ENCODE measurements at regions not wholly inside any gene's neighbourhood (a gene's known extent, or its start where the extent isn't known, plus 50 kb on each side); places are given as distances from the start of the nearest gene placed in this dataset.

DNA sequence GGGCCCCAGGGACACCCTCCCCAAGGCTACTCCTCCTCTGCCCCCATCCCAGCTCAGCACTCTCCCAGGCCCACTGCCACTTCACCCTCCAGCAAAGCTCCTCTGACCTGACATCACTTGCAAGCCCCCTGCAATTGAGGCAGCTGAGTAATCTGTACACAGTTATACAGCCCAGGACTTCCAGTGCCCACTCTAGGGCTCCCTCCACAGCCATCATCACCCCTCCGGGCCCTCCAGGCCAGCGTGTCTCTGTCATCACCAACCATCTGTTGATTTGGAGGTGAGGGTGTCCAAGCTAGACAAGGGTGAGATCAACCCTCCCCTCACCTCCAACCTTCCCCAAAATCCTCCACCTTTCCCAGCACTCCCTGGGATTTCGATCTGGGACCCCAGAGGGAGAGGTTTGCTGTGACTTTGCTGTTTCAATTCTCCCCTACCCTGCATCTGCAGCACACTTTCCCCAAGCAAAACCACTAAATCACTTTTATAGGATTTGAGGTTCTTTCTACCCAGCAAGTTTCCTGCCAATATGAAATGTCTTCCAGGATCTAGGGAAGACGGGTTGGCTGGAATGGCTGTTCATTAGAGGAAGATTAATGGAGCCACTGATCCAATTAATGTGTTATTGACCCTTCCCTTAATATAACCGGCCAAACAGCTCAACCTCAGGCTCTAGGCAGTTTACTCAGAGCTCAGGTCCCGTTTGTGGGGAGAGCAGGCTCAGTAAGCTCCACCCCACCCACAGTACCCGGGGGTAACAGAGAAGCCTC, 92.9 kb downstream of the CHST1 start:
- TF ChIP-seq, protein P1, sequence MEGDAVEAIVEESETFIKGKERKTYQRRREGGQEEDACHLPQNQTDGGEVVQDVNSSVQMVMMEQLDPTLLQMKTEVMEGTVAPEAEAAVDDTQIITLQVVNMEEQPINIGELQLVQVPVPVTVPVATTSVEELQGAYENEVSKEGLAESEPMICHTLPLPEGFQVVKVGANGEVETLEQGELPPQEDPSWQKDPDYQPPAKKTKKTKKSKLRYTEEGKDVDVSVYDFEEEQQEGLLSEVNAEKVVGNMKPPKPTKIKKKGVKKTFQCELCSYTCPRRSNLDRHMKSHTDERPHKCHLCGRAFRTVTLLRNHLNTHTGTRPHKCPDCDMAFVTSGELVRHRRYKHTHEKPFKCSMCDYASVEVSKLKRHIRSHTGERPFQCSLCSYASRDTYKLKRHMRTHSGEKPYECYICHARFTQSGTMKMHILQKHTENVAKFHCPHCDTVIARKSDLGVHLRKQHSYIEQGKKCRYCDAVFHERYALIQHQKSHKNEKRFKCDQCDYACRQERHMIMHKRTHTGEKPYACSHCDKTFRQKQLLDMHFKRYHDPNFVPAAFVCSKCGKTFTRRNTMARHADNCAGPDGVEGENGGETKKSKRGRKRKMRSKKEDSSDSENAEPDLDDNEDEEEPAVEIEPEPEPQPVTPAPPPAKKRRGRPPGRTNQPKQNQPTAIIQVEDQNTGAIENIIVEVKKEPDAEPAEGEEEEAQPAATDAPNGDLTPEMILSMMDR (IDR thresholded peaks at IDR 0.05; ENCODE audit: low read depth, low read length), result no peak
- TF ChIP-seq, protein P2, sequence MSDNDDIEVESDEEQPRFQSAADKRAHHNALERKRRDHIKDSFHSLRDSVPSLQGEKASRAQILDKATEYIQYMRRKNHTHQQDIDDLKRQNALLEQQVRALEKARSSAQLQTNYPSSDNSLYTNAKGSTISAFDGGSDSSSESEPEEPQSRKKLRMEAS (IDR thresholded peaks at IDR 0.05; ENCODE audit: low read depth, low read length), result no peak
- TF ChIP-seq POLR2A (IDR thresholded peaks at IDR 0.05; ENCODE audit: extremely low read depth, insufficient read length), result no peak
